Activated CD4-positive, alpha-beta T cell treated with anti-CD3 and anti-CD28 coated beads for 48 hours (primary cell): ENCODE measurements at regions not wholly inside any gene's neighbourhood (a gene's known extent, or its start where the extent isn't known, plus 50 kb on each side); places are given as distances from the start of the nearest gene placed in this dataset.
"Not testable (repeated sequence)": the region's sequence is repeated elsewhere in the genome, so short reads cannot be mapped to it uniquely, and the experiment has no call there.

ENCODE experiments used
- DNase-seq: peaks from one replicate; pipeline ENCODE4 v3.0.0-alpha.2; 2020

GRCh38 chr16:79964104-79964503, 363.6 kb upstream of the MAF start:
- DNase-seq = no peak

GRCh38 chr16:79962962-79963361, 362.4 kb upstream of the MAF start:
- no peak for DNase-seq

DNA sequence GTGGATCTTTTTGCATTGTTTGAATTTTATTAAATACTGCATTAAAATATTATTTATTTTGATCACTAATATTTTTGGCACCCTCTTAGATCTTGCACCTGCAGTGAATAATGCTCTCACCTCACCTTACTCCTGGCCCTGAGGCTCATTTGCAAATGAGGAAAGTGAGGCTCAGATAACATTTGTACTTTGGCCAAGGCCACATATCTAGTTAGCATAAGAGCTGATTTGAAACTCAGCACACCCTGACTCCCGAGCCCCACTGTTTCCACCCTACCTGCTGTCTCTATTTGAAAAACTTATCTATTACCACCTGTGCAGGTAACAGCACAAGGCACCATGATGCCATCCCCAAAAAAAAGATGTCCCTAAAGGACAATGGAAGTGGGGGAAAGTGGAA, 358.7 kb upstream of the MAF start:
- DNase-seq = no peak

GRCh38 chr16:79954921-79955705, 354.6 kb upstream of the MAF start:
- no peak for DNase-seq

GRCh38 chr16:79950932-79951719, 350.6 kb upstream of the MAF start:
- DNase-seq = no peak

- DNase-seq = no peak
Observed at GRCh38 chr16:79949417-79949816, 348.9 kb upstream of the MAF start.

DNA sequence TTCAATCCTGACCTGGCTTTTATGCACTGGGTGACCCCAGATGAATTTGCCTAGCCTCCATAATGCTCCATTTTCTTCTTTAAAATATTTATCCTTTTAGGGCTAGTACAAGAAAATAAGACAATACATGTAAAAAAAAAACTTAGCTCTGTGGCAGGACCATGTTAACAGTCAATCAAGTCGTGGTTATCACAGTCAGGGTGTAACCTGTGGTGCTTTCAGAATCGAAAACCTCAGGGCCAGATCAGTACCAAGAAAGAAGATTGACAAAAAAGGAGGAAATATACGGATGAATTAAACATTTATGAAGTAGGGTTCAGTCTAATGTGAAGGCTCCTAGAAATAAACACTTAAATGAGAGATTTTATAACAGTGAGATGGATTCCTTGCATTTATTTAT, 347.2 kb upstream of the MAF start:
- no peak for DNase-seq

DNA sequence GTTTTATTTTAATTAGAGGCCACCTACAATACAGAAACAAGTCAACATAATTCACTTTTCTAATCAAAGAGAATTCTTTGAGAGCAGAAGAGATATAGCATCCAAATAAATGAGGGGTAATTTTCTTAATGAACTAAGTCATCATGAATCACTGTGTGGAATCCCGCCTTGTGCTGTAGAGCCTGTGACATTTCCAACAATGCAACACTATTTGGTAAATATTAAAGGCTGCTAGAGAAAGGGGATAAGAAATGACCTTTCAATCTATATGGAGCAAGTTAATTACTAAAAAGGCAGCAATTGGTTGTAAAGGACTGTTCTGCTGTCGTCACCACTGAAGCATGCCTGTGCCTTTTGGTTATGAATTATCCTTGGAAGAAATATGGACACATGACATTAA, 345.7 kb upstream of the MAF start:
- no peak for DNase-seq

- DNase-seq = no peak
Observed at GRCh38 chr16:79943736-79944135, 343.2 kb upstream of the MAF start.

- no peak for DNase-seq
Observed at GRCh38 chr16:79938575-79938974, 338.0 kb upstream of the MAF start.

DNA sequence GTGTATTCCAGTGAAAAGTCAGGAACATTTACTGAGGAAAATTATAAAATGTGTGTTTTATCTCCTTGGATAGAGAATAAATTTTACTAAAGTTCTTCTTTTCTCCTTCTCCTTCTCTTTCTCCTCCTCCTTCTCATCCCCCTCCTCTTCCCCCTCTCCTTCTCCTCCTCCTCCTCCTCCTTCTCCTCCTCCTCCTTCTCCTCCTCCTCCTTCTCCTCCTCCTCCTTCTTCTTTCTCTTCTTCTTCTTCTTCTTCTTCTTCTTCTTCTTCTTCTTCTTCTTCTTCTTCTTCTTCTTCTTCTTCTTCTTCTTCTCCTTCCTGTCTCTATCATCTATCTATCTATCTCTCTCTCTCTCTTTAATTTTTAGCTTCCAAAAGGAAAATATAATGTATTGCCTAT, 337.1 kb upstream of the MAF start:
- not testable (repeated sequence) for DNase-seq

DNA sequence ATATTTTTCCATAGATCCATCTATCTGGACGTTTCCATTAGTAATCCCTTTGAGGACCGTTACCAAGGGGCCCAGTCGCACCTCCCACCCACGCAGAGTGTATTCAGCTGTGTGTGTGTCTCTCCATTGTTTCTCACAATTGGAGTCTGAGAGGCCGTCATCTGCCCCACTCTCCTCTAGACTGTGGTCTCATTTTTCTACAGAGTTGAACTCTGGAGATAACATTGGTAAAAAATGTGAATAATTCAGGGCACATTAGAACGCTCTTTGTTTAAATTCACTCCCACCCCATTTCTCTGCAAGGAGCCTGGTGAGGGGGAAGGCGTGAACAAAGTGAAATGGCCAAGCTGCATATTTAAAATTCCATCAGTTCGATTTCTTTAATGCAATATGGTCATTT, 333.1 kb upstream of the MAF start:
- DNase-seq = no peak

- no peak for DNase-seq
Observed at GRCh38 chr16:79932572-79932971, 332.0 kb upstream of the MAF start.

DNA sequence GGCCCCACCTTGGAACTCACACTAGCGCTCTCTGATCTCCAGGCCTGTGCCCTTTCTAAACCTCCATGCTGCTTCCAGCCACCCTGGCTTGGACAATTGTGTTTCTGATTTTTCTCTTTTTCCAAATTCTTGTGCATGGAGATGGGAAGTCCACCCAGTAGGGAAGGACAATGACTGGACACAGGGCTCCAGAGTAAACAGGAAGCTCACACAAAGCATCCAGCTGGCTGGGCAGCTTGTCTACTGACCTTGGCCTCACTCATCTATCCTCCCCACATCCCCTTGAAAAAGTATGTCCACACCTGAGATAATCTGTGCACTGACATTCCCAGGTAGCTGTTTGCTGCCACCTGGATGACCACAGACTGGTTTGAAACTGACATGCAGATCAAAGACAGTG, 331.2 kb upstream of the MAF start:
- no peak for DNase-seq

- no peak for DNase-seq
Observed at GRCh38 chr16:79929260-79929965, 328.9 kb upstream of the MAF start.

DNA sequence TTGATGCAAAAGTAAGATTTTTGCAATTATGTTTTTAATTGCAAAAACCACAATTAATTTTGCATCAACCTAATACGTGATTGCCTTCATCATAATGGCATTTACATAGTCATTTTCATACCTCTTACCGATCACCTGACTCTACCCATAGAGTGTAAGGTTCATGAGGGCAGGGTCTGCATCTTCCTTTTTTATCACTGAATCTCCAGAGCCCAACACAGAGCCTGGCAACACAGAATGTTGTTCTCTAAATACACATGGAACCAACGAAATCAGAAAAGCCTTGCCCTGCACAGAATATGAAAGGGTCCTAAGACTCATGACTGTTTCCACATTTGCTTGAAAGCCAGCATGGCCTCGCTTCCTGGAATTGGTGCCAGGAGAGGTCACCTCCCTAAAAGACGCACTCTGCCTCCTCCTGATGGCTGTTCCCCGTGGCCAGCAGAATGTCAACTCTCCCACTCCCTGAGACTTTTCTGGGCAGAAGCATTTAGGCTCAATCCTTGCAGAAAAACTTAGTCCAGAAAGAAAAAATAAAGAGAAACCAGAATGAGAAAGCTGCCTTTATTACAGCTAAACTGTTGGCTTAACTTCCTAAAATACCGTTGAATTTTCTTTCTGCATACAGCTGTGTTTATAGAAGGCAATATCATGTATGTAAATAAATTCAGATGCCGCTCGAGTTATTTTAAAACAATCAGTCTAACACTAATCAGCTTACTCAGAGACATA, 327.8 kb upstream of the MAF start:
- no peak for DNase-seq

DNA sequence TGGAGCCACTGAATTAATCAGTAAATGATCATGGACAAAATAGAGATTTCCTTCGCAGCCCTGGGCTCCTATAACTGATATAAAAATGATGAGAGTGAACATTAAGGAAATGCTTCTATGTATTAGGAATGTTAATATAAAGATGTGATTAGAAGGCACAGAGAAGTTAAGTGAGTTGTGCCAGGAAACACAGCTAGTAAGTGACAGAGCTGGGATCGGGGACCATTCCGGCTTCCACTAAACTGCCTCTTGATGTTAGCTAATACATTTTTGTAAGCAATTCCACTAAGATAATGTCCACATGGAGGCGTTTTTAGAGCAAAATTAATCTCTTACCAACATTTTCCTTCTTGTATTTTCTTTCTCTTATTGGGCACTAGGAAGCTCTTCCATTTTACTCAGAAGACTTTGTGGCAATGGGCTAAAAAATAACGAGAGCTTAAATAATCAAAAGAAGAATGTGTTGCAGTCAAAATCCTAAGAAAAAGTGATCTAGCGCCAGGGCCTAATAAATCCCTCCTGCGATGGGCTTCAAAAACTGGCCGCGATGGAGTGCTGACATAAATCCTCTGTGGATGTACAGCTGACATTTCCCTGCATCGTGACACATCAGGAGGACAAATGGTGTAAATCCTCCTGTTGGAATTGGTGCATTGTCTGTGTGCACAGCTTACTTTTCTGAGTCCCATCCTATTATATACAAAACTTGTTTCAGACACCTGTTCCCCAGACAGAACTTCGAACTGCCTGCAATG, 326.1 kb upstream of the MAF start:
- DNase-seq = no peak

GRCh38 chr16:79923431-79923830, 322.9 kb upstream of the MAF start:
- DNase-seq = no peak

DNA sequence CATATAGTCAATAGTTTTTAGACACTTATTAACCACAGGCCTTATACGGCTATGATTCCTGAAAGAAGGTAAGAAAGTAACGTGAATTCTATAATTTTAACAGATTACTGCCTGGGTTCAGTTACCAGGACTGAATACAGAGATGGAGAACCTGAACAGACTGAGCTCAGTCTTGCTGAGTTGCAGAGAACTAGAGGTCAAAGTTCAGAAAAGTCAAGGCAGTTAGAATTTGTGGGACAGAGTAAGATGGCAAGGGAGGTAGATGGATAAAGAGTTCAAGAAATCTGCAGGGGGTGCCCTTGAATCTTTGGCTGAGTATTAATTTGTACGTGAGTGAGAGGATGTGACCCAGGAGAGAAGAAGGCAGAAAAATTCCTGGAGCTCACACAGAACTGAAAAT, 320.1 kb upstream of the MAF start:
- DNase-seq = no peak

- no peak for DNase-seq
Observed at GRCh38 chr16:79918916-79919315, 318.4 kb upstream of the MAF start.

DNA sequence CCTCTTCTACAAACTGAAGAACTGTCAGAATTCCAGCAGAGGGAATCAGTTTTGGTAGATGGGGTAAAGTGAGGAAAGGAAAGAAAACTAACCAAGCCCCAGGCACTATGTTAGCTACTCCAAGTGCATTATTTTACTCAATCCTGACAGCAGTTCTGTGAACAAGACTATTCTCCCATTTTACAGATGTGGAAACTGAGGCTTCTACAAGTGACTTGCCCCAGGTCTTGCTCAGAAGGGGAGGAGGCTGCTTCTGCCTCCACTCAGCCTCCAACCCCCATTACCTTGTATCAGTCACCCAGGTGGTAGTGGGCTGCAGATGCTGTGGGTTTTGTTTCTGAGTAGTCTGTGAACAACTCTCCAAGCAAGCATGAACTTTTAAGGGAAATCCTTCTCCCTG, 315.2 kb upstream of the MAF start:
- DNase-seq = no peak

DNA sequence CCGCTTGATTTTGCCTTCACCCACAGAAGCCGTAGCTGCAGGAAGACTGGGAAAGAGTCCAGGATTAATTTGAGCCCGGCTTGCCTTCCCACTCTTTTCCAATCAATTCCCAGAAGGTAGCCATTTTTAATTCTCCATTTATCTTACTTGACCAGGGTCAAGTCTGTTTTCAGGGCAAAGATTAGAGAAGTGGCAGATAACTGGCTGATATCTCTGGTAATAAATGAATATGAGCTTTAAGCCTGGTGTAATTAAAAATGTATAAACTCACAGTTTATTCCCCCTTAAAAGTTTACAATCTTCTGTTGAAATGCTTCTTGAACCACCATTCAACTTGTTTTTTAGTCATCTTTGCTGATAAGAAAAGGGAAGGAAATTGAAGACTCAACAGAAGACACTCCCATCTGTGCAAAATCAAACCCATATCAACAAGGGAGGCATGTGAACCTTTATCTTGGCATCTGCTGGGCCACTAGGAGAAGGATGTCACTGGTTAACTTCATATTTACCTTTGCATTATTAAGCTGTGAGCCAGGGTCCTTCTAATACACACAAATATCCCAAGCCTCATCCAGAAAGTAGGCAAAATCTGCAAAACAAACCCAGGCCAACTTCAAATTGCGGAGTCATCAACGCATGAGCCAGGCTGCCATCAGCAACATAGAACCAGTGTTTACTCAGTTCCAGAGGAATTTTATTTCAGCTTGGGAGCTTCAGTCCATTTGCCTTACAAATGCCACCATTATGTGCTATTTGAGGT, 314.6 kb upstream of the MAF start:
- DNase-seq = no peak
